Activated CD4-positive, alpha-beta T cell treated with anti-CD3 and anti-CD28 coated beads, Interleukin-2, amount 10 ng/mL, durations not matched to agents 7 days and 5 days (primary cell): ENCODE measurements at regions not wholly inside any gene's neighbourhood (a gene's known extent, or its start where the extent isn't known, plus 50 kb on each side); places are given as distances from the start of the nearest gene placed in this dataset.

Source experiments
- CTCF ChIA-PET: fragments of 350-600 bp; sonication (Branson Sonifier 250); formaldehyde crosslinking; loops from one replicate; lab custom pipeline; 2021; ENCODE audit warnings: antibody characterized with exemption; lab: Charles Lee
- POLR2A ChIA-PET: fragments of 350-600 bp; sonication (Branson Sonifier 250); formaldehyde crosslinking; loops from one replicate; lab custom pipeline; 2021; ENCODE audit warnings: antibody characterized with exemption; lab: Charles Lee
- DNase-seq: peaks from one replicate; pipeline ENCODE4 v3.0.0-alpha.2; 2020
- H3K27ac Mint-ChIP-seq: one replicate; pipeline ENCODE4 v1.8.0; 2021; ENCODE audit warnings: mild to moderate bottlenecking, moderate library complexity, mixed read lengths
- H3K27me3 Mint-ChIP-seq: one replicate; pipeline ENCODE4 v1.8.0; 2021; ENCODE audit warnings: mixed read lengths
- H3K36me3 Mint-ChIP-seq: one replicate; pipeline ENCODE4 v1.8.0; 2021; ENCODE audit warnings: low read depth, mixed read lengths
- H3K4me1 Mint-ChIP-seq: one replicate; pipeline ENCODE4 v1.8.0; 2021; ENCODE audit warnings: mixed read lengths
- H3K4me3 Mint-ChIP-seq: one replicate; pipeline ENCODE4 v1.8.0; 2021; ENCODE audit warnings: mild to moderate bottlenecking, moderate library complexity, mixed read lengths
- H3K9me3 Mint-ChIP-seq: one replicate; pipeline ENCODE4 v1.8.0; 2021; ENCODE audit warnings: mixed read lengths

DNA sequence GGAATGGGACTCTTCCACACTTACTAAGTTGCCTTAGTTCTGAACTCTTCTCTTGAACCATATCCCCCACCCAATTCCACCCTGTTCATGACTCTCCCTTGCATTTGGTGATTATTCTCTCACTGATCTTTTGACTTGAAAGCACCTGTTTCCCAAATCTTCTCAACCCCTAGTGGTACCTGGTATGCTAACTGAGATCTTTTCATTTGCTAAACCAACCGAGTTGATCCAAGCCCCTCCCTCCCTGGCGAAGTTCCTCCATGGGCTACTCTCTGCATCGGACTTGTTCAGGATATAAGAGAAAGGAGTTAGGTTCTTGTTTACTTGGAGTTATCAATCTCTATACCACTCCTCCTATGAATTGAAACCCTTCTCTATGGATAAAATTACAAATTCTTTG, 593.5 kb downstream of the BCL11A start:
- POLR2A ChIA-PET = no interaction called here
- H3K9me3 Mint-ChIP-seq = no peaks in the 10 kb centered on the region

GRCh38 chr2:59957504-59957903, 596.0 kb downstream of the BCL11A start:
- ChIA-PET CTCF (no interaction called here), POLR2A (no interaction called here)
- H3K4me1 Mint-ChIP-seq = no peaks in the 10 kb centered on the region

More for the DNA sequence above, 593.5 kb downstream of the BCL11A start:
- Mint-ChIP-seq H3K4me1 (no peaks in the 10 kb centered on the region), H3K36me3 (no peaks in the 10 kb centered on the region), H3K4me3 (no peak overlapping the region), H3K27ac (no peak overlapping the region), H3K27me3 (no peaks in the 10 kb centered on the region)
- CTCF ChIA-PET = interaction anchor here (0.9 kb wide), 1 partner anchor 10 kb away, joined by 4 read pairs; no protein-coding TSS in a partner anchor
- no peak for DNase-seq

GRCh38 chr2:59956981-59957380, 596.5 kb downstream of the BCL11A start:
- ChIA-PET POLR2A (no interaction called here), CTCF (no interaction called here)
- DNase-seq = no peak
- no peaks in the 10 kb centered on the region for H3K27me3 Mint-ChIP-seq
- H3K4me1 Mint-ChIP-seq = no peaks in the 10 kb centered on the region
- no peak overlapping the region for H3K4me3 Mint-ChIP-seq
- no peaks in the 10 kb centered on the region for H3K36me3 Mint-ChIP-seq
- H3K9me3 Mint-ChIP-seq = no peaks in the 10 kb centered on the region
- no peak overlapping the region for H3K27ac Mint-ChIP-seq

More at GRCh38 chr2:59957504-59957903, 596.0 kb downstream of the BCL11A start:
- H3K9me3 Mint-ChIP-seq = no peaks in the 10 kb centered on the region
- no peaks in the 10 kb centered on the region for H3K27me3 Mint-ChIP-seq
- H3K27ac Mint-ChIP-seq = no peak overlapping the region
- H3K36me3 Mint-ChIP-seq = no peaks in the 10 kb centered on the region
- no peak overlapping the region for H3K4me3 Mint-ChIP-seq
- no peak for DNase-seq

DNA sequence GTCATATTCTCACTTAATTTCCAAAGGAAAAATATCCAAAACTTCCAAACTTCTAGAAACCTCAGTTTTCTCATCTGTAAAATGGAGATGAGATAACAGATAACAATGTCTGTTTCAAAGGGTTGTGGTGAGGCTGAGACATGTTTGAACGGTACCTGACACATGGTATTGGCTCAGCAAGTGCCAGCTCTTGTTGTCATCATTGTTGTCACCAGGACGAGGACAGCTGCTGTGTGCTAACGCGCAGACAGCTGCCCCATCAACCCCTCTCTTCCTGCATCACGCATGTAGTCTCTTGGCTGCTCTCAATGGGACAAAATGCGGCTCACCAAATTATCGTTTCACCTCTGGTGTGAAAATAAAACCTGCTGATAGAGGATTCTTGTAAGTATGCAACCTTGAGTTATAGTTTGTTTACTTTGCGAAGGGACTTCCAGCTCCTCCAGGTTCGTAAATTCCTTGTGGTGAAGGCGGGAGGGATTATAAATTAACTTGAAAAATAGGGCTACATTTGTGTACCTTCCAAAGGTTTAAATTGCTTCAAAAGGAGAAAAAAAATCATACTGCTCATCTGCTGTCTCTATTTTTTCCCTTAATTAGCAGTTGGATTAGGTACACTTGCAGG, 605.4 kb downstream of the BCL11A start:
- Mint-ChIP-seq H3K9me3 (no peaks in the 10 kb centered on the region), H3K27ac (no peak overlapping the region), H3K4me1 (no peaks in the 10 kb centered on the region), H3K4me3 (no peak overlapping the region), H3K36me3 (no peaks in the 10 kb centered on the region), H3K27me3 (no peaks in the 10 kb centered on the region)
- CTCF ChIA-PET = no interaction called here
- no peak for DNase-seq
- POLR2A ChIA-PET = no interaction called here

DNA sequence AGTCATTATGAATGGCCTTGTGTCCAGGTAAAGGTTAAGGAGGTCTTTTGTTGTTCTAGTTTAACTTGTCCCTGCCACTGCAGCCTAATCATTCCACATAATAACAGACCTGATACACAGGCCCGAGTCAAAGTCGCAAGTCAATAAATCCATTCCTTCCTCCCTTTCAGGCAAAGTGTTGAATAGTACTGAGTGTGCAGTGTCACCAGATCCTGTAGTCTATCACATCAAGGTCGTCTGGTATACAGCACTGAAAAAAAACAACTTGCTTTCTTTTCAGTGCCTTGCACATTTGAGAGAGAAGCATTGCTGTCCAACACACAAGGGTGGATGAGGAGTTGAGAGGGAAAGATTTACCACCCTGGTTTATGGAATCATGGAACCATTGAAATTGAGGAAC, 606.2 kb downstream of the BCL11A start:
- no peak for DNase-seq
- no peaks in the 10 kb centered on the region for H3K36me3 Mint-ChIP-seq
- ChIA-PET POLR2A (no interaction called here), CTCF (no interaction called here)
- H3K4me1 Mint-ChIP-seq = no peaks in the 10 kb centered on the region
- no peaks in the 10 kb centered on the region for H3K27me3 Mint-ChIP-seq
- H3K4me3 Mint-ChIP-seq = no peak overlapping the region
- no peak overlapping the region for H3K27ac Mint-ChIP-seq
- no peaks in the 10 kb centered on the region for H3K9me3 Mint-ChIP-seq

DNA sequence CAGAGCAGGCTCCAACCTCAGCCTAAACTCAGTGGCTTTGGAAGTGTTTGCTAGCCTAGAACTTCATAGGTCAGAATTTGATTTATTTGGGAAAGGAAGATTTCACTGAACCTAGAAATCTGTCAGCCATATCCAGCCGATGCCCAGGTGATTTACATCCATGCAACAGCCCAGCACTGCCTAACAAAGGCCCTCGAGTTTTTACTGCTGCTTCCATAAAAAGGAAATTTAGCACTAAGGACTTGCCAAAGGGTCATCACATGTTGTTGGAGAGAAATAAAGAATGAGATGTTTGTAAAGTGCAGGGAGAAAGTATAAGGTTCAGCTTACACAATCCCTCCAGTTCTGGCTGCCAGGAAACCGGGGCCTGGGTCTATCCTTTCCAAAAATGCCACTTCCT, 614.2 kb downstream of the BCL11A start:
- Mint-ChIP-seq H3K9me3 (no peaks in the 10 kb centered on the region), H3K27ac (no peak overlapping the region), H3K27me3 (no peaks in the 10 kb centered on the region), H3K4me3 (no peak overlapping the region), H3K36me3 (no peaks in the 10 kb centered on the region), H3K4me1 (no peaks in the 10 kb centered on the region)
- CTCF ChIA-PET = no interaction called here
- POLR2A ChIA-PET = no interaction called here
- DNase-seq = no peak

- Mint-ChIP-seq H3K4me1 (no peaks in the 10 kb centered on the region), H3K36me3 (no peaks in the 10 kb centered on the region), H3K27ac (no peak overlapping the region), H3K27me3 (no peaks in the 10 kb centered on the region), H3K9me3 (no peaks in the 10 kb centered on the region), H3K4me3 (no peak overlapping the region)
- ChIA-PET POLR2A (no interaction called here), CTCF (no interaction called here)
- DNase-seq = no peak
These were observed 615.3 kb downstream of the BCL11A start for GRCh38 chr2:59938181-59938580.

GRCh38 chr2:59936048-59936447, 617.4 kb downstream of the BCL11A start:
- ChIA-PET CTCF (no interaction called here), POLR2A (no interaction called here)
- no peak overlapping the region for H3K4me3 Mint-ChIP-seq

GRCh38 chr2:59935005-59935404, 618.4 kb downstream of the BCL11A start:
- Mint-ChIP-seq H3K36me3 (no peaks in the 10 kb centered on the region), H3K27ac (no peak overlapping the region), H3K4me3 (no peak overlapping the region), H3K4me1 (no peaks in the 10 kb centered on the region), H3K9me3 (no peaks in the 10 kb centered on the region), H3K27me3 (no peaks in the 10 kb centered on the region)
- POLR2A ChIA-PET = no interaction called here
- CTCF ChIA-PET = no interaction called here
- no peak for DNase-seq

More at GRCh38 chr2:59936048-59936447, 617.4 kb downstream of the BCL11A start:
- H3K36me3 Mint-ChIP-seq = no peaks in the 10 kb centered on the region
- no peaks in the 10 kb centered on the region for H3K9me3 Mint-ChIP-seq
- H3K27ac Mint-ChIP-seq = no peak overlapping the region
- DNase-seq = no peak
- no peaks in the 10 kb centered on the region for H3K4me1 Mint-ChIP-seq
- no peaks in the 10 kb centered on the region for H3K27me3 Mint-ChIP-seq

DNA sequence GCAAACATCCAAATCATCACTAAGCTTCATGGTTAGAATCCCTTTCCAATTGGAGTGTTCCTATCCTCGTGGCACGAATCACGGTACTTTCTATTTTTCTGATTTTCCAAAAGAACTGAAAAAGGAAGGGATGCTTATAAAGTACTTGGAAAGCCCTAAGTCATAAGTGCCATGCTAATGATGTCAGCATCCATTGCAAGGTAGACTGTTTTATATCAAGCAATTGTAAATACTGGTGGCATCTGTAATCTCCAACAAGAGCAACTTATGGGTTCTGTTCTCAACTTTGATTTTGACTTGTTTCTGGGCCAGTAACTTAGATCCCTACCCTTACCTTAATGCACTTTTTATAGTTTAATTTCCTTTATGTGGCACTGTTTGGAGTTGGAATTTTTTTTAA, 619.5 kb downstream of the BCL11A start:
- Mint-ChIP-seq H3K4me1 (no peaks in the 10 kb centered on the region), H3K4me3 (no peak overlapping the region), H3K9me3 (no peaks in the 10 kb centered on the region), H3K36me3 (no peaks in the 10 kb centered on the region), H3K27me3 (no peaks in the 10 kb centered on the region), H3K27ac (no peak overlapping the region)
- DNase-seq = no peak
- POLR2A ChIA-PET = no interaction called here
- CTCF ChIA-PET = interaction anchor here (1.0 kb wide), 1 partner anchor 12 kb away, joined by 3 read pairs; no protein-coding TSS in a partner anchor

DNA sequence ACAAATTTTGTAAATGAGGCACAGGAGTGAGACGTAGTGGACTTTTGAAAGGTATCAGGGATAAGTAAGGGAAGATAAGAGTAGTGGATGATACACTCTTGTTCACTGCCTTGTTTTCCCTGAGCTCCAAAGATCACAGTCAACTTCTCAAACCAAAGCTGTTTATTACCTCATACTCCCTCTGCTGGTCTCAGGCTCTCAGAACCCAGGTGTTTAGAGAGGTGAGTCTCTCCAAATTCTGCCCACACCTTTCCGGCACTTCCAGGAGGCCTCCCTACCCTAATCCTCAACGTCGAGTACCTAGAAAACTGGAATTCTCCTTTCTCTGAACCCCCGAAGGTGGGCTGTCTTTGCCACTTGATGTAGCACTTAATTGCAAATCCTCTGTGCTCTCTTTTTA, 621.1 kb downstream of the BCL11A start:
- Mint-ChIP-seq H3K4me3 (no peak overlapping the region), H3K27ac (no peak overlapping the region), H3K9me3 (peaks cover 3% of the 10 kb centered on the region), H3K36me3 (no peaks in the 10 kb centered on the region), H3K4me1 (no peaks in the 10 kb centered on the region), H3K27me3 (no peaks in the 10 kb centered on the region)
- CTCF ChIA-PET = no interaction called here
- POLR2A ChIA-PET = no interaction called here
- no peak for DNase-seq

GRCh38 chr2:59930430-59930829, 623.0 kb downstream of the BCL11A start:
- no peaks in the 10 kb centered on the region for H3K4me1 Mint-ChIP-seq
- H3K27me3 Mint-ChIP-seq = no peaks in the 10 kb centered on the region
- no peak overlapping the region for H3K27ac Mint-ChIP-seq
- ChIA-PET POLR2A (no interaction called here), CTCF (no interaction called here)
- no peak for DNase-seq
- no peak overlapping the region for H3K4me3 Mint-ChIP-seq
- H3K9me3 Mint-ChIP-seq = peaks cover 5% of the 10 kb centered on the region
- H3K36me3 Mint-ChIP-seq = no peaks in the 10 kb centered on the region

GRCh38 chr2:59926731-59927130, 626.7 kb downstream of the BCL11A start:
- no peaks in the 10 kb centered on the region for H3K36me3 Mint-ChIP-seq
- no peak for DNase-seq
- CTCF ChIA-PET = no interaction called here

DNA sequence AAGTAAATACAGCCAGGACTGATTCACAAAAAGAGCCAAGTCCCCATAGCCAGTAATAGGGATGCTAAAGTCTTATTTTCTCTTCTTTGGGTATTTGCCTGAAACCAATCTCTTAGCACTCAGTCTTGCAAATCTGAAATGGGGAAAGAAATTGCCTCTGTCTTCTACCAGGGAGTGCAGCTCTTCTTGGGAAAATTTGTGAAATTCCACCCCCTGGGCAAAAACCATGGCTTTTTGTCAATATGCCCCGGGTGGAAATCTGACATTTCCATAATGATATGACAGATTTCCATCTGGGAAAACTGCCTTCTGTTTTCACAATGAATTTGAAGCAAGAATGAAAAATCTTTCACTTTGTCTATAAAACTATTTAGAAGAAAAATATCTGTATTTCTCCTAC, 628.1 kb downstream of the BCL11A start:
- no peak overlapping the region for H3K4me3 Mint-ChIP-seq
- CTCF ChIA-PET = interaction anchor here (1.4 kb wide), 1 partner anchor 10 kb away, joined by 5 read pairs; no protein-coding TSS in a partner anchor
- no peak for DNase-seq
- POLR2A ChIA-PET = no interaction called here
- no peak overlapping the region for H3K27ac Mint-ChIP-seq
- H3K36me3 Mint-ChIP-seq = no peaks in the 10 kb centered on the region
- H3K9me3 Mint-ChIP-seq = peaks cover 5% of the 10 kb centered on the region
- no peaks in the 10 kb centered on the region for H3K27me3 Mint-ChIP-seq
- H3K4me1 Mint-ChIP-seq = peaks cover 10% of the 10 kb centered on the region

More at GRCh38 chr2:59926731-59927130, 626.7 kb downstream of the BCL11A start:
- Mint-ChIP-seq H3K9me3 (peaks cover 5% of the 10 kb centered on the region), H3K27me3 (no peaks in the 10 kb centered on the region), H3K27ac (no peak overlapping the region), H3K4me3 (no peak overlapping the region), H3K4me1 (no peaks in the 10 kb centered on the region)
- POLR2A ChIA-PET = no interaction called here
